HUES48 (cell line): ENCODE measurements at regions not wholly inside any gene's neighbourhood (a gene's known extent, or its start where the extent isn't known, plus 50 kb on each side); places are given as distances from the start of the nearest gene placed in this dataset.

Source experiments
- H3K27ac ChIP-seq: one replicate; pipeline ENCODE4 v1.7.0; 2013; ENCODE audit warnings: low read depth, low read length, inconsistent platforms
- H3K27me3 ChIP-seq: 2 replicates; pipeline ENCODE4 v1.6.1; 2013; ENCODE audit warnings: mild to moderate bottlenecking, low read length; ENCODE audit not compliant: control insufficient read depth, insufficient read depth
- H3K36me3 ChIP-seq: 2 replicates; pipeline ENCODE4 v1.6.1; 2013; ENCODE audit warnings: low read length; ENCODE audit not compliant: control insufficient read depth, insufficient read depth
- H3K4me1 ChIP-seq: 2 replicates; pipeline ENCODE4 v1.6.1; 2013; ENCODE audit warnings: mild to moderate bottlenecking, low read length; ENCODE audit not compliant: control insufficient read depth, insufficient read depth
- H3K4me3 ChIP-seq: 2 replicates; pipeline ENCODE4 v1.5.1; 2013; ENCODE audit warnings: mild to moderate bottlenecking, low read depth, low read length
- H3K9ac ChIP-seq: 2 replicates; pipeline ENCODE4 v1.6.1; 2013; ENCODE audit warnings: mild to moderate bottlenecking, low read depth, low read length, moderate library complexity
- H3K9me3 ChIP-seq: 2 replicates; pipeline ENCODE4 v1.6.1; 2013; ENCODE audit warnings: low read length; ENCODE audit not compliant: control insufficient read depth, insufficient read depth

DNA sequence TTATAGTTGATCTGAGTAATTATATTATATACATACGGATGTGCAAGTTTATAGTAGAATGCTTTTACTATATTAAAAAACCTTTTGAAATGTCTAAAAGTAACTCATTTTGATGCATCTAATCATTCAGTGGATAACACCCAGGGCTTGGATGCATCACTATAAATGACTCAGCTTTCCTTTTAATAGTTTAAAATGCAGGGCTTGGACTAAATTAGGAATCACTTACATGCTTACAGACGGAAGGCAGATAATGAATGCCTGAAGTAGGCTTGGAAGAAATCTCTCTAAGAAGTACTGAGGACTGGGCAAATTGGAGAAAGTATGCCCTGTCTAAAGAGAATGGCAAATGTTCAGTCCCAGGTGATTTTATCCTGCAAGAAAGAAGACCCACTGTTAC is 362.5 kb upstream of the CCNH start:
- H3K4me1 ChIP-seq: peaks cover 9% of the 10 kb centered on the region
- H3K9me3 ChIP-seq: no peaks in the 10 kb centered on the region
- no peak overlapping the region for H3K9ac ChIP-seq
- no peaks in the 10 kb centered on the region for H3K36me3 ChIP-seq
- no peaks in the 10 kb centered on the region for H3K27me3 ChIP-seq
- H3K4me3 ChIP-seq: no peak overlapping the region
- H3K27ac ChIP-seq: no peak overlapping the region

DNA sequence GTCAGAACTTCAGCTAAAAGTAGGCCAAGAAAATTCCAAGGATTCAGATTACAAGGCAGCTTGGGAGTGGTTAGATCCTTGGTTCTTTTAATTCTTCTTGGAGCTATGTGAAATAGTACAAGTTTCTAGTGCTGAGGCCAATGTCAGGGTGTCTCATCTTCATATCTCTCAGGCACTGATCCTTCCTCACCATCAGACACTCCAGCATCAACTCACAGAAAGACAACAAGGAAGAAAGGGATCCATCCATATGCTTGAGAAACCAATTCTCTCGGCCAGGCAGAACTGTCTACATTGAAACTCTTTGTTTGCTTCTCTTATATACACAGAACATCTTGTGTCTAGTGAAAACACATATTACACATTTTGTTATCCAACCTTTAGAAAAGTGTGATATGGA is 362.1 kb upstream of the CCNH start:
- Histone ChIP-seq H3K4me3 (no peak overlapping the region), H3K27ac (no peak overlapping the region), H3K9me3 (no peaks in the 10 kb centered on the region), H3K9ac (no peak overlapping the region), H3K27me3 (no peaks in the 10 kb centered on the region), H3K4me1 (peaks cover 7% of the 10 kb centered on the region), H3K36me3 (no peaks in the 10 kb centered on the region)

DNA sequence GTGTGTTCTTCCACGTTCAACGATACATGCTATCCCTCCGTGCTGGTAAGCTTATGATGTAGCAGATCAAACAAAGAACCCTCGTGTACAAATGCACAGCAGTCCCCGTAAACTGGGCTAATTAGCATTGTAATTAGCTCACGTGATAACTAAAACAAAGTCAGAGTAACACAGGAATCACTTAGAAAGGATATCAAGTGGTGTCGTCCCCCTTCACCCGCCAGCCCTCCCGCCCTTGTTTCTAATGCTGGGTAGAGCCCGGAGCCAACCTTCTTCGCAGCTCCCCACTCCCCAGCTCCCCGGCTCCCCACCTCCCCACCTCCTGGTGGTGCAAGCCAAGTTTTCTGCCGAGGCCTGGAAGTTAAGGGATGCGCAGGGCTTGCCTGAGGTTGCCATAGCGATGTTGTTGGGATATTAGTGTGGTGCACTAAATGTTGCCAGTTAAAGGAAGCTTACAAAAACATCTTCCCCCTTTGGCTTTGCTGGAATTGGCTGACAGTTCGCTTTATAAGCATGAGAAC is 357.9 kb upstream of the CCNH start:
- H3K36me3 ChIP-seq: no peaks in the 10 kb centered on the region
- H3K27me3 ChIP-seq: no peaks in the 10 kb centered on the region
- H3K9ac ChIP-seq: no peak overlapping the region
- peaks cover 7% of the 10 kb centered on the region for H3K4me1 ChIP-seq
- peak overlapping the region; percentile 54 for H3K4me3 ChIP-seq
- no peaks in the 10 kb centered on the region for H3K9me3 ChIP-seq
- no peak overlapping the region for H3K27ac ChIP-seq

DNA sequence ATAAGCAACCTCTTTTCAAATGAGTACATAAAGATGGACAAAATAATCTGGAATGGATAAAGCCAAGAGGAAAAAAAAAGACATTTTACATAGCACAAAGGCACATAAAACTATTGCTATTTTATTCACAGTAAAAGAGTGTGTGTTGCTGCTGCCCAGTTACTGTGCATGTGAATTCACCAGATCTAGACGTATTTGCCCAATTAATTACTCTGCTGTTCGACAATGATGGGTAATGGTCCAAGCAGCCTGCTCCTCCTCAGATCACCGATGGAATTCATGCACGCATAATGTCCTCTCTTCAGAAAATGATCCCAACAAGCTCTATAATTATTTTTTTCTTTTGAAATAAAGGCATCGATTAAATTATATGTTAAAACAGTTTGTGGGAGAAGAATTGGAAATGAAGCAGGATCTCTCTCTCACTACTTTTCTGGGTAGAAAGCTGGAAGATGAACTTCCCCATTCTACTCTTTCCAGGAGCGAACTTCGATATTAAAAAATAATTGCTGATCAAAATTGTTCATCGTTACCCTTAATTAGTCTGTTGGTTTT is 357.4 kb upstream of the CCNH start:
- no peaks in the 10 kb centered on the region for H3K36me3 ChIP-seq
- H3K27me3 ChIP-seq: no peaks in the 10 kb centered on the region
- H3K27ac ChIP-seq: no peak overlapping the region
- peak overlapping the region; percentile 54 for H3K4me3 ChIP-seq
- peaks cover 7% of the 10 kb centered on the region for H3K4me1 ChIP-seq
- no peak overlapping the region for H3K9ac ChIP-seq
- H3K9me3 ChIP-seq: no peaks in the 10 kb centered on the region

DNA sequence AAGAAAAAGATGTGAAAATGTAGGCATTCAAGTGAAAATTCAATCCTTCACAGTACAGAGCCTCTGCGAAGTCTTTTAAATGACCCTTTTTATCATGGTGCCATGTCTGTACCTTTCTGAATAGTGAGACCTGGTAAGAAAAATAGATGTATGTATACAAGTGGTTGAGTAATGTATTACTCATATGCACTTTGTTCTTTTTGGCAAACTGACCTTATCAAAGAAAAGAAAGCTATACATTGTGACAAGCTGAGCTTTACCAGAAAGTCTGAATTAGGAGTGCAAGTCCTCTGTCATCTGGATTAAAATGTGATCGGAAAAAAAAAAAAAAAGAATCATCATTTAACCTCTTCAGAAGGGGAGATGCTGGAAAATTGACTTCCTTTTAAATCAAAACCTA is 356.4 kb upstream of the CCNH start:
- no peaks in the 10 kb centered on the region for H3K9me3 ChIP-seq
- H3K9ac ChIP-seq: no peak overlapping the region
- no peak overlapping the region for H3K27ac ChIP-seq
- no peak overlapping the region for H3K4me3 ChIP-seq
- H3K36me3 ChIP-seq: no peaks in the 10 kb centered on the region
- H3K4me1 ChIP-seq: peaks cover 4% of the 10 kb centered on the region
- H3K27me3 ChIP-seq: no peaks in the 10 kb centered on the region

DNA sequence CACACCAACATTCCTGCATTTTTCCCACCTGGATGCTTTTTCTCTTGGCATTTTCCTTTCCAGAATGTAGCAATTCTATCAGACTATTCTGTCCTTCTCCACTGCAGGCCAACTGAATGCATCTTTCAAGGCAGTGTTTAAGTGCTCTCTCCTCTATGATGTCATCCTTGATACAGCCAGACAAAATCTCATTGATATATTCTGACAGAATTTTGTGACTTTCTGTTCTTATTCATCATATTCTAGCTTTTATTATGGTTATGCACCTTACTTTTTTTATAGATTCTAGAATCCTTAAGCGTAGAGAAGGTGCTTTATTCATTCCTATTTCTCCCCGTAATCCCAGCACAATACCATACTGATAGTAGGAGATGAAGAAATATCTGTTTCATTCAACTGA is 355.5 kb upstream of the CCNH start:
- Histone ChIP-seq H3K27ac (no peak overlapping the region), H3K27me3 (no peaks in the 10 kb centered on the region), H3K9ac (no peak overlapping the region), H3K36me3 (no peaks in the 10 kb centered on the region), H3K4me3 (no peak overlapping the region), H3K4me1 (peaks cover 4% of the 10 kb centered on the region), H3K9me3 (no peaks in the 10 kb centered on the region)

DNA sequence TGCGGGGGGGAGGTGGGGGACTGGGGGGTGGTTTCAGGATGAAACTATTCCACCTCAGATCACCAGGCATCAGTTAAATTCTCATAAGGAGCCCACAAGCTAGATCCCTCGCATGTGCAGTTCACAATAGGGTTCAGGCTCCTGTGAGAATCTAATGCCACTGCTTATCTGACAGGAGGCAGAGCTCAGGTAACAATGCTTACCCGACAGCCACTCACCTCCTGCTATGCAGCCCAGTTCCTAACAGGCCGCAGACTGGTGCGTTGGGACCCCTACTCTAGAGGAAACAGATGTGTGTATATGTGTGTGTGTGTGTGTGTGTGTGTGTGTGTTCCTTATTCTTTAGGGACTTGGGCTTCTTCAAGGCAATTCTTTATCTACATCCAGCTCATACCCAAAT is 352.3 kb upstream of the CCNH start:
- no peak overlapping the region for H3K9ac ChIP-seq
- no peak overlapping the region for H3K27ac ChIP-seq
- no peaks in the 10 kb centered on the region for H3K36me3 ChIP-seq
- no peak overlapping the region for H3K4me3 ChIP-seq
- no peaks in the 10 kb centered on the region for H3K9me3 ChIP-seq
- no peaks in the 10 kb centered on the region for H3K4me1 ChIP-seq
- H3K27me3 ChIP-seq: no peaks in the 10 kb centered on the region

DNA sequence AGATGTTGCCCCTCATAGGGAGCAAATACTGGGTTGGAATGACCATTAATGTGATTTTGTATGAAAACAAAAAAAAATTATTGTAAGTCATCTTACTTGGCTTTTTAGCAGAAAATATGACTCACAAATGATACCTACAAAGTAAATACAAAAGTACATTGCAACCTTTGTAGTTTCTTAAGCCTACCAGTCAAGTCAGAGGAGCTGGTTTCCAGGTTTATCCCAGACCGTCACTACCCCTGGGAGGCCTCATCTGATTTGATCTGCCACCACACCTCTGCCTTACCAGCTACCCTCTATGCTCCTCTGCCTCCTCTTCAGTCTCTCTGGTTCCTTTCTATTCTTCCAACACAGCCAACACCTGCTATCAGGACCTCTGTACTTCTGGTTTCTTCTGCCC is 349.9 kb upstream of the CCNH start:
- Histone ChIP-seq H3K27me3 (no peaks in the 10 kb centered on the region), H3K4me1 (no peaks in the 10 kb centered on the region), H3K9ac (no peak overlapping the region), H3K36me3 (no peaks in the 10 kb centered on the region), H3K4me3 (no peak overlapping the region), H3K9me3 (no peaks in the 10 kb centered on the region), H3K27ac (no peak overlapping the region)

DNA sequence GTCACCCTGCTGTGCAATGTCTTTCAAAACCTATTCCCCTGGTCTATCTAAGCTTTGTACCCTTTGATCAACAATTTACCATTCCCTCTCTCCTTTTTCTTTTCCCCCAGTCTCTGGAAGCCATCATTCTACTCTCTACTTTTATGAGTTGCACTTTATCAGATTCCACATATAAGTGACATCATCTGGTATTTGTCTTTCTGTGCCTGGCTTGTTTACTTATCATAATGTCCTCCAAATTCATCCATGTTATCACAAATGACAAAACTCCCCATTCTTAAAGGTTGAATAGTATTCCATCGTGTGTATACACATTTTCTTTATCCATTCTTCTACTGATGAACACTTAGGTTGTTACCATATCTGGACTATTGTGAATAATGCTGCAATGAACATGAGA is 344.2 kb upstream of the CCNH start:
- H3K4me1 ChIP-seq: peaks cover 34% of the 10 kb centered on the region
- H3K4me3 ChIP-seq: no peak overlapping the region
- no peaks in the 10 kb centered on the region for H3K36me3 ChIP-seq
- no peak overlapping the region for H3K27ac ChIP-seq
- H3K9me3 ChIP-seq: no peaks in the 10 kb centered on the region
- H3K9ac ChIP-seq: no peak overlapping the region
- H3K27me3 ChIP-seq: no peaks in the 10 kb centered on the region

DNA sequence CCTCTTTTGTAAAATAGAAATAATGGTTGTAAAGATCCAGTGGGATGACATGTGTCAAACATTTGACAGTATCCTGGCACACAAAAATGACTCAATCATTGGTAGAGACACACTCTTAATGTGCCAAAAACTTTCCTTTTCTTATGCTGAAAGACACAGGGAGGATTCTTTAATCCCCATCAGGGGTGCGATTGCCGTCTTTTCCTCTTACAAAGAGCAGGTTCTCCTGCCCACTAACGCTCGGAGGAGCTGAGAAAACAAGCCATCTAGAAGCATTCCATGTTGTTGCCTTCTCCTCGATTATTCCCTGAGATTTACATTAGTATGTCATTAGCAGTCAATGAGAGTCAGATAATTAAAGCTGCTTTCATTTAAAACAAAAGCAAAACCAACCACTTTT is 342.6 kb upstream of the CCNH start:
- no peak overlapping the region for H3K4me3 ChIP-seq
- no peaks in the 10 kb centered on the region for H3K27me3 ChIP-seq
- H3K9me3 ChIP-seq: no peaks in the 10 kb centered on the region
- no peak overlapping the region for H3K9ac ChIP-seq
- peaks cover 34% of the 10 kb centered on the region for H3K4me1 ChIP-seq
- no peaks in the 10 kb centered on the region for H3K36me3 ChIP-seq
- H3K27ac ChIP-seq: peak overlapping the region; percentile 64

DNA sequence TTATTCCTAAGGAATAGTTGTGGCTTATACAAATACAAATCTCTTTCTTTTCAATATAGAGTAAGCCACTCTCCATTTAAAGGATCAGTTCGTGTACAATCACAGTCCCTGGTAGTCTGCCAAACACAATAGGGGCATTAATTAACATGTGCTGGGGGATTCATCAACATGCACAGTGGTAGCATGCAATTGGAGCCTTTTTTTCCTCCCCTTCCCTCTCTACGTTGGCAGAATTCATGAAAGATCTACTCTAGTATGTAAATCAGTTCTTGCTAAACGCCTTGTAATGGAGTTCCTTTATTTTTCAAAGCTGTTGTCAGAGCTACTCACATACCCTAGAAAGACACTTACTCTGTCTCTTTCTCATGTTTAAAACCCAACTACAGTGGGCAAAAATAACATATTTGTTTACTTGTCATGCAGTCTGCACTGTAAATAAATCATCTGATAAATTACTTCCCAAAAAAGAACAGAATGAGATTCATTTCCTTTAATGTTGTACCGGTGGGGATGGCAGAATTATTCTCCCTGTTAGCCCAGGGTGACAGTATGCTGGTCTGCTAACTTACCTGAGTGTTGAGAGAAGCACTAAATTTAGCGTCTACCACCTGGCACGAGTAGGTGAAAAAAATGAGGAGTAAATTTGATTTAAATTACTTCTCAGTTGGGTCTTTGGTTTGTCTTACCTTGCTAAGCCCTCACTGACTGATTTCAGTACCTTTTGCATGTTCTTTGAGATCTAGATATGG is 341.5 kb upstream of the CCNH start:
- no peaks in the 10 kb centered on the region for H3K36me3 ChIP-seq
- peak overlapping the region; percentile 58 for H3K27ac ChIP-seq
- 0 out of 2 replicates have a peak overlapping the region, but pooled peaks have one; percentile 3 for H3K4me3 ChIP-seq
- no peaks in the 10 kb centered on the region for H3K9me3 ChIP-seq
- no peak overlapping the region for H3K9ac ChIP-seq
- H3K27me3 ChIP-seq: no peaks in the 10 kb centered on the region
- H3K4me1 ChIP-seq: peaks cover 34% of the 10 kb centered on the region
